Lung (tissue), 11 donors: ENCODE measurements at regions not wholly inside any gene's neighbourhood (a gene's known extent, or its start where the extent isn't known, plus 50 kb on each side); places are given as distances from the start of the nearest gene placed in this dataset.
A peak's percentile ranks its signal among the peaks of the same experiment; 100 is the strongest.

Experiments used
- ATAC-seq: fragments of 200-7000 bp; cut with Tn5 transposase; one replicate; pipeline ENCODE4 v1.9.1; 2020; ENCODE audit warnings: moderate number of reproducible peaks; ENCODE audit not compliant: insufficient read depth, low FRiP score
- DNase-seq, 3 donors: peaks; one replicate each; pipeline ENCODE4 v3.0.0-alpha.2; 2013 to 2017
- H3K27ac ChIP-seq, 2 donors: one replicate each; pipeline ENCODE4 v1.5.1; 2013; ENCODE audit warnings: mild to moderate bottlenecking in 2 of 2, moderate library complexity in 2 of 2, control low read depth in 1 of 2, inconsistent platforms in 1 of 2, low read depth in 1 of 2, low read length in 1 of 2
- H3K27me3 ChIP-seq, 3 donors: one replicate each; pipeline ENCODE4 v1.5.1; 2013; ENCODE audit warnings: low read length in 2 of 3; ENCODE audit not compliant: control insufficient read depth in 3 of 3, insufficient read depth in 3 of 3
- H3K36me3 ChIP-seq, 4 donors: one replicate each; pipeline ENCODE4 v1.5.1; 2013; ENCODE audit warnings: low read length in 4 of 4, mild to moderate bottlenecking in 1 of 4, moderate library complexity in 1 of 4; ENCODE audit not compliant: control insufficient read depth in 4 of 4, insufficient read depth in 4 of 4
- H3K4me1 ChIP-seq, 5 donors: one replicate each; pipeline ENCODE4 v1.5.1; 2013; ENCODE audit warnings: low read length in 5 of 5, mild to moderate bottlenecking in 2 of 5, moderate library complexity in 1 of 5; ENCODE audit not compliant: control insufficient read depth in 5 of 5, insufficient read depth in 5 of 5
- H3K4me3 ChIP-seq: one replicate; pipeline ENCODE4 v1.5.1; 2013; ENCODE audit warnings: mild to moderate bottlenecking, control low read depth, moderate library complexity
- H3K9ac ChIP-seq, 2 donors: one replicate each; pipeline ENCODE4 v1.5.1; 2013; ENCODE audit warnings: low read length in 2 of 2, control low read depth in 1 of 2; ENCODE audit not compliant: insufficient read depth in 1 of 2
- H3K9me3 ChIP-seq, 4 donors: one replicate each; pipeline ENCODE4 v1.5.1; 2013; ENCODE audit warnings: low read length in 3 of 4, mild to moderate bottlenecking in 1 of 4, moderate library complexity in 1 of 4; ENCODE audit not compliant: control insufficient read depth in 4 of 4, insufficient read depth in 3 of 4
- CTCF ChIP-seq: IDR thresholded peaks from 2 replicates; pipeline ENCODE4 v1.5.1; 2012; ENCODE audit warnings: mild to moderate bottlenecking; ENCODE audit errors: control extremely low read depth, extremely low read depth
- WGBS, 2 donors: extraction: QIAGEN DNeasy Blood & Tissue Kit; methylation state at CpG; one replicate each; pipeline ENCODE4 v1.1.7; 2013; 5-methylcytosine and 5-hydroxymethylcytosine counted together
- donor health status: control.
- donor health status: control.
- donor health status: Bipolar disorder and iron deficiency.
- donor health status: healthy.
- donor health status: DM: yes; HTN: yes; CAD: no.

GRCh38 chr2:118223511-118223991 is 135.3 kb downstream of the INSIG2 start:
- DNase-seq, result peak in 2 of 3 donors; percentile 28 to 31
- Histone ChIP-seq H3K36me3 (no peaks in the 10 kb centered on the region), H3K4me1 (peaks cover 0 to 17% (median 0%) of the 10 kb centered on the region in 5 donors), H3K27ac (no peak overlapping the region), H3K9ac (no peak overlapping the region), H3K4me3 (no peak overlapping the region), H3K27me3 (peaks cover 8 to 75% (median 64%) of the 10 kb centered on the region in 3 donors), H3K9me3 (peaks cover 0 to 2% (median 0%) of the 10 kb centered on the region in 4 donors)
- WGBS, 2 donors, result 7 to 12% methylated on average over 25 of the region's 25 CpGs
- no peak for TF ChIP-seq CTCF
- ATAC-seq, result no peak

- H3K9me3 ChIP-seq, result peaks cover 0 to 2% (median 0%) of the 10 kb centered on the region in 4 donors
- H3K36me3 ChIP-seq, result no peaks in the 10 kb centered on the region
- no peak overlapping the region for H3K27ac ChIP-seq
- no peak overlapping the region for H3K9ac ChIP-seq
- peaks cover 8 to 75% (median 59%) of the 10 kb centered on the region in 3 donors for H3K27me3 ChIP-seq
- peak in 2 of 3 donors; percentile 26 to 51 for DNase-seq
- WGBS, 2 donors, result 7 to 15% methylated on average over 8 of the region's 8 CpGs
- H3K4me3 ChIP-seq, result no peak overlapping the region
- H3K4me1 ChIP-seq, result peaks cover 0 to 17% (median 0%) of the 10 kb centered on the region in 5 donors
- ATAC-seq, result no peak
- no peak for TF ChIP-seq CTCF
Measured at GRCh38 chr2:118222672-118223421, 134.6 kb downstream of the INSIG2 start.

- Histone ChIP-seq H3K27me3 (peaks cover 8 to 69% (median 59%) of the 10 kb centered on the region in 3 donors), H3K9ac (no peak overlapping the region), H3K4me1 (peaks cover 0 to 17% (median 0%) of the 10 kb centered on the region in 5 donors), H3K36me3 (no peaks in the 10 kb centered on the region), H3K9me3 (peaks cover 0 to 2% (median 0%) of the 10 kb centered on the region in 4 donors), H3K27ac (no peak overlapping the region), H3K4me3 (no peak overlapping the region)
- no peak for TF ChIP-seq CTCF
- DNase-seq (no peak), ATAC-seq (no peak)
Measured at GRCh38 chr2:118222273-118222594, 134.0 kb downstream of the INSIG2 start.
